Panc1 (cell line): ENCODE measurements at regions not wholly inside any gene's neighbourhood (a gene's known extent, or its start where the extent isn't known, plus 50 kb on each side); places are given as distances from the start of the nearest gene placed in this dataset.

Experiments
- ATAC-seq: fragments of 200-7000 bp; cut with Tn5 transposase; 2 replicates; pipeline ENCODE4 v1.9.1; 2020; ENCODE audit warnings: mild to moderate bottlenecking, moderate library complexity
- BruUV-seq: library from RNA; stranded (reverse); fragments of 400-500 nt; replicated peaks from 2 replicates; lab custom pipeline; 2021; lab: Mats Ljungman, UMichigan
- CTCF ChIA-PET: fragments of 300-600 bp; sonication (Branson Sonifier 250); formaldehyde crosslinking; loops from one replicate; lab custom pipeline; 2022; ENCODE audit warnings: antibody characterized with exemption; lab: Charles Lee
- POLR2A ChIA-PET: fragments of 300-600 bp; sonication (Branson Sonifier 250); formaldehyde crosslinking; loops from one replicate; lab custom pipeline; 2022; ENCODE audit warnings: antibody characterized with exemption; lab: Charles Lee
- DNase-seq: peaks from one replicate; pipeline ENCODE4 v3.0.0-alpha.2; 2010; ENCODE audit warnings: low read depth, low spot score
- H3K27ac ChIP-seq: 2 replicates; pipeline ENCODE4 v1.5.1; 2011; ENCODE audit warnings: mild to moderate bottlenecking, low read length, inconsistent platforms
- H3K27me3 ChIP-seq: fragments of 200-500 bp; sonication (Bioruptor generic); 2 replicates; pipeline ENCODE4 v1.6.0; 2014; ENCODE audit warnings: low read length, inconsistent platforms; ENCODE audit not compliant: control insufficient read depth, insufficient read depth
- H3K36me3 ChIP-seq: fragments of 200-500 bp; sonication (Bioruptor generic); 2 replicates; pipeline ENCODE4 v1.5.1; 2014; ENCODE audit warnings: inconsistent platforms, mild to moderate bottlenecking, low read length, moderate library complexity; ENCODE audit not compliant: control insufficient read depth, insufficient read depth
- H3K4me1 ChIP-seq: 2 replicates; pipeline ENCODE4 v1.5.1; 2011; ENCODE audit warnings: inconsistent platforms, mild to moderate bottlenecking, low read length, moderate library complexity; ENCODE audit not compliant: control insufficient read depth, insufficient read depth
- H3K4me3 ChIP-seq, 2 experiments: 2 replicates each; pipeline ENCODE4 v1.5.1; 2011 to 2012; ENCODE audit warnings: low read depth in 2 of 2, low read length in 2 of 2, mild to moderate bottlenecking in 2 of 2, inconsistent platforms in 1 of 2, moderate library complexity in 1 of 2
- H3K9me3 ChIP-seq: fragments of 200-500 bp; sonication (Bioruptor generic); 2 replicates; pipeline ENCODE4 v1.5.1; 2014; ENCODE audit warnings: low read depth, mild to moderate bottlenecking, inconsistent platforms, low read length, moderate library complexity; ENCODE audit not compliant: control insufficient read depth, insufficient read depth
- POLR2AphosphoS5 ChIP-seq: IDR thresholded peaks from 2 replicates; pipeline ENCODE4 v1.6.1; 2012; ENCODE audit warnings: mild to moderate bottlenecking, low read depth, low read length, moderate library complexity
- SIN3A ChIP-seq: IDR thresholded peaks from 2 replicates; pipeline ENCODE4 v1.6.1; 2012; ENCODE audit warnings: low read depth, mild to moderate bottlenecking, low read length, moderate library complexity, borderline replicate concordance; ENCODE audit not compliant: insufficient read depth
- TCF7L2 ChIP-seq: IDR thresholded peaks from 2 replicates; pipeline ENCODE4 v1.6.1; 2011; ENCODE audit warnings: mild to moderate bottlenecking, low read depth, low read length, inconsistent platforms
- in situ Hi-C: cut with HindIII; loops from 2 replicates; pipeline ENCODE4 v1.10.0; 2016; ENCODE audit warnings: low sequenced_read_pairs, low pct_unique_long_range_greater_than_20kb
- intact Hi-C: fragments of 100-400 bp; cut with micrococcal nuclease; formaldehyde crosslinking; loops from one replicate; pipeline ENCODE4 v1.10.0; 2022; ENCODE audit not compliant: unreplicated experiment
- TF ChIP-seq, protein P1 (sequence below), 2 experiments: IDR thresholded peaks; 2 replicates each; pipeline ENCODE4 v1.6.1; 2011 to 2012; ENCODE audit warnings: low read depth in 2 of 2, control low read depth in 1 of 2, low read length in 1 of 2, mild to moderate bottlenecking in 1 of 2, moderate library complexity in 1 of 2; ENCODE audit not compliant: insufficient read depth in 1 of 2
- TF ChIP-seq, protein P2 (sequence below): fragments of 450-650 bp; IDR thresholded peaks from 2 replicates; pipeline ENCODE4 v1.5.1; 2017; ENCODE audit warnings: mild to moderate bottlenecking

DNA sequence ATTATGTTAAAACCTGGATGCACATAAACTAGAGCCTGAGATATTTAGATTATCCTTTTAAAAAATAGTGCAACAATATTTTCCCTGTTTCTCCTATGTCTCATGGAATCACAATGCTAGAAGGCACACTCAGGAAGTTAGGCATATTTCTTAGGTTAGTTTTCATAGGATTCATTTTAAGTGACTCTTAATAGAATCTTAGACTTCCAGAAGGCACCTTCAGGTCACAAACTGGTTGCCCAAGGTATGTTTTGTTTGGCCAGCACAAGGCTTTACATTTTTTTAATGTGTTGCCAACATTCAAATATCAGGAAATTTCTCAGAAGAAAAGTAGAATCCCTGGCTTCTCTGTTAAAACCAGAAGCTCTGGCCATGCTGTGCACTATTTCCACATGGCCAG is 129.3 kb downstream of the LNPK start:
- no peaks in the 10 kb centered on the region for H3K9me3 ChIP-seq
- intact Hi-C loops (no loop called here), in situ Hi-C loops (no loop called here)
- DNase-seq = no peak
- CTCF ChIA-PET = no interaction called here
- no peaks in the 10 kb centered on the region for H3K4me1 ChIP-seq
- H3K27me3 ChIP-seq = no peaks in the 10 kb centered on the region; the same call in 1 of the 2 replicates
- TF ChIP-seq SIN3A (no peak), POLR2AphosphoS5 (no peak), TCF7L2 (no peak)
- TF ChIP-seq, protein P1, sequence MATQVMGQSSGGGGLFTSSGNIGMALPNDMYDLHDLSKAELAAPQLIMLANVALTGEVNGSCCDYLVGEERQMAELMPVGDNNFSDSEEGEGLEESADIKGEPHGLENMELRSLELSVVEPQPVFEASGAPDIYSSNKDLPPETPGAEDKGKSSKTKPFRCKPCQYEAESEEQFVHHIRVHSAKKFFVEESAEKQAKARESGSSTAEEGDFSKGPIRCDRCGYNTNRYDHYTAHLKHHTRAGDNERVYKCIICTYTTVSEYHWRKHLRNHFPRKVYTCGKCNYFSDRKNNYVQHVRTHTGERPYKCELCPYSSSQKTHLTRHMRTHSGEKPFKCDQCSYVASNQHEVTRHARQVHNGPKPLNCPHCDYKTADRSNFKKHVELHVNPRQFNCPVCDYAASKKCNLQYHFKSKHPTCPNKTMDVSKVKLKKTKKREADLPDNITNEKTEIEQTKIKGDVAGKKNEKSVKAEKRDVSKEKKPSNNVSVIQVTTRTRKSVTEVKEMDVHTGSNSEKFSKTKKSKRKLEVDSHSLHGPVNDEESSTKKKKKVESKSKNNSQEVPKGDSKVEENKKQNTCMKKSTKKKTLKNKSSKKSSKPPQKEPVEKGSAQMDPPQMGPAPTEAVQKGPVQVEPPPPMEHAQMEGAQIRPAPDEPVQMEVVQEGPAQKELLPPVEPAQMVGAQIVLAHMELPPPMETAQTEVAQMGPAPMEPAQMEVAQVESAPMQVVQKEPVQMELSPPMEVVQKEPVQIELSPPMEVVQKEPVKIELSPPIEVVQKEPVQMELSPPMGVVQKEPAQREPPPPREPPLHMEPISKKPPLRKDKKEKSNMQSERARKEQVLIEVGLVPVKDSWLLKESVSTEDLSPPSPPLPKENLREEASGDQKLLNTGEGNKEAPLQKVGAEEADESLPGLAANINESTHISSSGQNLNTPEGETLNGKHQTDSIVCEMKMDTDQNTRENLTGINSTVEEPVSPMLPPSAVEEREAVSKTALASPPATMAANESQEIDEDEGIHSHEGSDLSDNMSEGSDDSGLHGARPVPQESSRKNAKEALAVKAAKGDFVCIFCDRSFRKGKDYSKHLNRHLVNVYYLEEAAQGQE (IDR thresholded peaks at IDR 0.05; ENCODE audit: insufficient read depth in 1 of 2, low read depth in 2 of 2, low read length in 1 of 2) = no peak
- TF ChIP-seq, protein P2, sequence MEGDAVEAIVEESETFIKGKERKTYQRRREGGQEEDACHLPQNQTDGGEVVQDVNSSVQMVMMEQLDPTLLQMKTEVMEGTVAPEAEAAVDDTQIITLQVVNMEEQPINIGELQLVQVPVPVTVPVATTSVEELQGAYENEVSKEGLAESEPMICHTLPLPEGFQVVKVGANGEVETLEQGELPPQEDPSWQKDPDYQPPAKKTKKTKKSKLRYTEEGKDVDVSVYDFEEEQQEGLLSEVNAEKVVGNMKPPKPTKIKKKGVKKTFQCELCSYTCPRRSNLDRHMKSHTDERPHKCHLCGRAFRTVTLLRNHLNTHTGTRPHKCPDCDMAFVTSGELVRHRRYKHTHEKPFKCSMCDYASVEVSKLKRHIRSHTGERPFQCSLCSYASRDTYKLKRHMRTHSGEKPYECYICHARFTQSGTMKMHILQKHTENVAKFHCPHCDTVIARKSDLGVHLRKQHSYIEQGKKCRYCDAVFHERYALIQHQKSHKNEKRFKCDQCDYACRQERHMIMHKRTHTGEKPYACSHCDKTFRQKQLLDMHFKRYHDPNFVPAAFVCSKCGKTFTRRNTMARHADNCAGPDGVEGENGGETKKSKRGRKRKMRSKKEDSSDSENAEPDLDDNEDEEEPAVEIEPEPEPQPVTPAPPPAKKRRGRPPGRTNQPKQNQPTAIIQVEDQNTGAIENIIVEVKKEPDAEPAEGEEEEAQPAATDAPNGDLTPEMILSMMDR = no peak
- H3K36me3 ChIP-seq = no peaks in the 10 kb centered on the region
- no peak overlapping the region for H3K27ac ChIP-seq
- H3K4me3 ChIP-seq = no peak overlapping the region
- POLR2A ChIA-PET = no interaction called here
- BruUV-seq = no TSS peak
- no peak for ATAC-seq

DNA sequence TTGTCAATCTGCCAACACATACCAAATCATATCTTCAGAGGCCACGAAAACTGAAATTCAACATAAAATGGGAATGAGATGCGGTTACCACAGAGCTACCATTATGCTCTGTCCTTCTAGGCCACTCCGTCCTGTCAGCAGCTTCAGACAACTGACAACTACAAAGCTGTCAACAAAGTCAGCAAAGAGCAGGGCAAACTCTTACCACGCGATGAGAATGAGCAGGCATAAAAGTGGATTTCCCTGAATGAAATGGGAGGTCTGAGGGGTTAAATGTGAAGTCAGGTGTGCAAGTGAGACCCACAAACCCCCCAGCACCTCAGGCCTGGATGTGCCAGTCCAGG is 130.1 kb downstream of the LNPK start:
- Histone ChIP-seq H3K27me3 (no peaks in the 10 kb centered on the region; the same call in 1 of the 2 replicates), H3K36me3 (no peaks in the 10 kb centered on the region), H3K4me3 (no peak overlapping the region), H3K9me3 (no peaks in the 10 kb centered on the region), H3K4me1 (no peaks in the 10 kb centered on the region), H3K27ac (no peak overlapping the region)
- in situ Hi-C loops (no loop called here), intact Hi-C loops (no loop called here)
- ATAC-seq (no peak), DNase-seq (no peak)
- no TSS peak for BruUV-seq
- ChIA-PET CTCF (no interaction called here), POLR2A (no interaction called here)
- TF ChIP-seq POLR2AphosphoS5 = no peak
- no peak for TF ChIP-seq SIN3A
- TF ChIP-seq, protein P1 (IDR thresholded peaks at IDR 0.05; ENCODE audit: insufficient read depth in 1 of 2, low read depth in 2 of 2, low read length in 1 of 2) = no peak
- no peak for TF ChIP-seq TCF7L2
- TF ChIP-seq, protein P2 = no peak
